HG02885 (cell line): ENCODE measurements at regions not wholly inside any gene's neighbourhood (a gene's known extent, or its start where the extent isn't known, plus 50 kb on each side); places are given as distances from the start of the nearest gene placed in this dataset.

Experiments
- ATAC-seq: cut with Tn5 transposase; IDR thresholded peaks from one replicate; pipeline ENCODE4 v1.9.1; 2021; ENCODE audit warnings: mild to moderate bottlenecking; ENCODE audit not compliant: unreplicated experiment, poor library complexity

GRCh38 chr6:142500250-142500786 lies 198.5 kb downstream of the ADGRG6 start:
- ATAC-seq = no peak

GRCh38 chr6:142501795-142502194 lies 200.0 kb downstream of the ADGRG6 start:
- ATAC-seq = no peak

- ATAC-seq = no peak
These were observed 205.3 kb downstream of the ADGRG6 start for GRCh38 chr6:142507065-142507464.

- ATAC-seq = no peak
These were observed 208.4 kb downstream of the ADGRG6 start for GRCh38 chr6:142510211-142510610.

GRCh38 chr6:142518126-142518525 lies 216.3 kb downstream of the ADGRG6 start:
- ATAC-seq = no peak

- ATAC-seq = no peak
These were observed 217.0 kb downstream of the ADGRG6 start for GRCh38 chr6:142518761-142519160.

GRCh38 chr6:142521791-142522190 lies 220.0 kb downstream of the ADGRG6 start:
- ATAC-seq = no peak

GRCh38 chr6:142523515-142524375 lies 221.9 kb downstream of the ADGRG6 start:
- ATAC-seq = no peak

GRCh38 chr6:142530566-142530965 lies 228.8 kb downstream of the ADGRG6 start:
- ATAC-seq = no peak

GRCh38 chr6:142531727-142532126 lies 229.9 kb downstream of the ADGRG6 start:
- ATAC-seq = no peak

GRCh38 chr6:142534076-142534475 lies 232.3 kb downstream of the ADGRG6 start:
- ATAC-seq = no peak

- ATAC-seq = no peak
These were observed 232.7 kb downstream of the ADGRG6 start for GRCh38 chr6:142534484-142534883.

GRCh38 chr6:142537612-142538478 lies 236.0 kb downstream of the ADGRG6 start:
- ATAC-seq = no peak

- ATAC-seq = no peak
These were observed 241.0 kb downstream of the ADGRG6 start for GRCh38 chr6:142542704-142543233.

GRCh38 chr6:142543606-142544005 lies 241.8 kb downstream of the ADGRG6 start:
- no peak for ATAC-seq

GRCh38 chr6:142544199-142544838 lies 242.5 kb downstream of the ADGRG6 start:
- ATAC-seq = no peak

GRCh38 chr6:142545147-142545546 lies 243.3 kb downstream of the ADGRG6 start:
- no peak for ATAC-seq

GRCh38 chr6:142548566-142548965 lies 246.8 kb downstream of the ADGRG6 start:
- no peak for ATAC-seq

GRCh38 chr6:142550310-142551063 lies 248.7 kb downstream of the ADGRG6 start:
- no peak for ATAC-seq
